Gastrocnemius medialis (tissue), 4 donors: ENCODE measurements at regions not wholly inside any gene's neighbourhood (a gene's known extent, or its start where the extent isn't known, plus 50 kb on each side); places are given as distances from the start of the nearest gene placed in this dataset.

Experiments
- ATAC-seq, 2 donors: fragments of 150-250 bp; one replicate each; pipeline ENCODE4 v1.9.1; 2016
- DNase-seq, 2 donors: peaks; one replicate each; pipeline ENCODE4 v3.0.0-alpha.2; 2019
- H3K27ac ChIP-seq, 4 donors: fragments of 200-600 bp; sonication (generic); 1 replicate in 1 of 4; 2 replicates in 3 of 4; pipeline ENCODE4 v1.5.1; 2016 to 2018; ENCODE audit warnings: mild to moderate bottlenecking in 2 of 4, moderate library complexity in 1 of 4
- H3K27me3 ChIP-seq, 3 donors: fragments of 200-600 bp; sonication (generic) in 2 of 3; 1 replicate in 1 of 3; 2 replicates in 2 of 3; pipeline versions ENCODE4 v1.5.1 to v1.6.0; 2016 to 2019; ENCODE audit warnings: mild to moderate bottlenecking in 1 of 3, moderate library complexity in 1 of 3
- H3K36me3 ChIP-seq, 2 donors: fragments of 200-600 bp; sonication (generic) in 1 of 2; one replicate each; pipeline ENCODE4 v1.5.1; 2017 to 2018
- H3K4me1 ChIP-seq, 2 donors: fragments of 200-600 bp; sonication (generic) in 1 of 2; one replicate each; pipeline ENCODE4 v1.5.1; 2016 to 2017; ENCODE audit warnings: mild to moderate bottlenecking in 2 of 2
- H3K4me3 ChIP-seq, 4 donors: fragments of 200-600 bp; sonication (generic) in 3 of 4; 1 replicate in 1 of 4; 2 replicates in 3 of 4; pipeline ENCODE4 v1.5.1; 2016 to 2019; ENCODE audit warnings: mild to moderate bottlenecking in 2 of 4
- H3K9me3 ChIP-seq, 3 donors: fragments of 200-600 bp; sonication (generic) in 2 of 3; 1 replicate in 1 of 3; 2 replicates in 2 of 3; pipeline ENCODE4 v1.5.1; 2016 to 2019
- POLR2A ChIP-seq, 2 donors: fragments of 450-650 bp; IDR thresholded peaks; one replicate each; pipeline ENCODE4 v1.6.1; 2017; ENCODE audit warnings: antibody characterized with exemption in 2 of 2, mild to moderate bottlenecking in 2 of 2, moderate library complexity in 2 of 2
- in situ Hi-C, 4 donors: fragments of 200-750 bp; cut with MboI; loops; one replicate each; pipeline versions ENCODE4 v1.15.0 to v1.8.0; 2017; ENCODE audit warnings: low sequenced_read_pairs in 4 of 4
- intact Hi-C: fragments of 100-400 bp; cut with DNase I; formaldehyde crosslinking; loops from one replicate; pipeline ENCODE4 v1.15.1; 2023; ENCODE audit warnings: low total_unique reads
- TF ChIP-seq, protein P1 (sequence below), 5 experiments: fragments of 450-650 bp in 3 of 5; fragments of 200-600 bp in 2 of 5; sonication (generic) in 2 of 5; IDR thresholded peaks in 4 of 5; conservative IDR thresholded peaks in 1 of 5; 1 replicate in 4 of 5; 2 replicates in 1 of 5; pipeline ENCODE4 v1.5.1; 2016 to 2019; ENCODE audit warnings: antibody characterized with exemption in 5 of 5, mild to moderate bottlenecking in 3 of 5, moderate library complexity in 3 of 5

DNA sequence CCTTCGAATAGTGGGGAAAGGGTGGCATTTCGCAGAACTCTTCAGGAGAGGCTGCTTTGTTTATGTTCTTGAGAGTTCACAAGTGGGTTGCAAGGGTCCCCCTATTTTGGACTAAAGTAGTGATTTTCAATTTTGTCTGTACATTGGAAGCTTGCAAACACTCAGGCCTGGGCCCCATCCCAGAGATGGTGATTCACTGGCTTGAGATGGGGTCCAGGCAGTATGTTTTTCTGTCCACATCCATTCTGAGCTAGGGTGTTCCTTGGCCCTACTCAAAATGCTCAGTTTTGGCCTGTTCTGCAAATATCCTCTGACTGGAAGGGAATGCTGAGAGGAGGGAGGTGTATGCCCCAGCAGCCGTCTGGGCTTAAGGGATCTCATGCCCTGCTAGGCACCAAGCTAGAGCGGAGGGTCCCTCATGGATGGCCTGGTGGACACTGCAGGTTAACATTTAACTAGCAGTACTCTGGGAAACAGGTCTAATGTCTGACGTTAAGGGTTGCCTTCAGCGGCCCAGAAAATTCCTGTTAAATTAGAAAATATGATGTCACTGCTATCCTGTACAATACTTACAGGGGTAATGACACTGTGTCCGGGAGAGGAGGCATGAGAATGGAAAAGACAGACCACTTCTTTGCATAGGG lies 181.4 kb downstream of the OPA1 start:
- H3K36me3 ChIP-seq: no peaks in the 10 kb centered on the region
- intact Hi-C loops: no loop called here
- in situ Hi-C loops: no loop called here
- ATAC-seq (no peak), DNase-seq (no peak)
- H3K4me3 ChIP-seq: no peak overlapping the region
- H3K27me3 ChIP-seq: peaks cover 3 to 14% (median 14%) of the 10 kb centered on the region in 3 donors
- H3K9me3 ChIP-seq: no peaks in the 10 kb centered on the region
- no peak for TF ChIP-seq POLR2A (IDR thresholded peaks at IDR 0.05)
- TF ChIP-seq, protein P1, sequence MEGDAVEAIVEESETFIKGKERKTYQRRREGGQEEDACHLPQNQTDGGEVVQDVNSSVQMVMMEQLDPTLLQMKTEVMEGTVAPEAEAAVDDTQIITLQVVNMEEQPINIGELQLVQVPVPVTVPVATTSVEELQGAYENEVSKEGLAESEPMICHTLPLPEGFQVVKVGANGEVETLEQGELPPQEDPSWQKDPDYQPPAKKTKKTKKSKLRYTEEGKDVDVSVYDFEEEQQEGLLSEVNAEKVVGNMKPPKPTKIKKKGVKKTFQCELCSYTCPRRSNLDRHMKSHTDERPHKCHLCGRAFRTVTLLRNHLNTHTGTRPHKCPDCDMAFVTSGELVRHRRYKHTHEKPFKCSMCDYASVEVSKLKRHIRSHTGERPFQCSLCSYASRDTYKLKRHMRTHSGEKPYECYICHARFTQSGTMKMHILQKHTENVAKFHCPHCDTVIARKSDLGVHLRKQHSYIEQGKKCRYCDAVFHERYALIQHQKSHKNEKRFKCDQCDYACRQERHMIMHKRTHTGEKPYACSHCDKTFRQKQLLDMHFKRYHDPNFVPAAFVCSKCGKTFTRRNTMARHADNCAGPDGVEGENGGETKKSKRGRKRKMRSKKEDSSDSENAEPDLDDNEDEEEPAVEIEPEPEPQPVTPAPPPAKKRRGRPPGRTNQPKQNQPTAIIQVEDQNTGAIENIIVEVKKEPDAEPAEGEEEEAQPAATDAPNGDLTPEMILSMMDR (IDR thresholded peaks at IDR 0.05 in 4 of 5, conservative IDR thresholded peaks at IDR 0.05 in 1 of 5): no peak
- H3K4me1 ChIP-seq: no peaks in the 10 kb centered on the region
- no peak overlapping the region for H3K27ac ChIP-seq

DNA sequence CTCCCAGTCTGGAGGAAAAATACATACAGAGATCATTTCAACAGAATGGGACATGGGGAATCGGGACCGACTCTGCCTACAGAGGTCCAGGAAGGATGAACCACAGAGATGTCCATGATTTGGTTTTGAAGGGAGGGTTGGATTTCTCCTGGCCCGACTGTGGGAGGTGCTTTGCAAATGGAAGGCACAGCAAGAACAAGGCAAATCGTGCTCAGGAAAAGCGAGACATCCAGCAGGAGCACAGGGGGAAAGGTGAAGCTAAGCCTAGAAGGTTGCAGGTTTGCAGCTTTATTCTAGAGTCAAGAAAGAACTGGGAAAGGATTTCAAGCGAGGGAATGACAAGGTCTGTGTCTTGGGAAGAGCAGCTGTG lies 181.9 kb downstream of the OPA1 start:
- intact Hi-C loops (no loop called here), in situ Hi-C loops (loop anchor here in 2 of 4 donors (5.0 to 25.0 kb wide), 2 partner anchors 212 to 542 kb away; no protein-coding TSS in a partner anchor)
- no peak for TF ChIP-seq POLR2A (IDR thresholded peaks at IDR 0.05)
- TF ChIP-seq, protein P1 (IDR thresholded peaks at IDR 0.05 in 4 of 5, conservative IDR thresholded peaks at IDR 0.05 in 1 of 5): no peak
- ATAC-seq (no peak), DNase-seq (no peak)
- Histone ChIP-seq H3K9me3 (no peaks in the 10 kb centered on the region), H3K4me1 (no peaks in the 10 kb centered on the region), H3K27me3 (peaks cover 3 to 15% (median 15%) of the 10 kb centered on the region in 3 donors), H3K27ac (no peak overlapping the region), H3K36me3 (no peaks in the 10 kb centered on the region), H3K4me3 (no peak overlapping the region)

DNA sequence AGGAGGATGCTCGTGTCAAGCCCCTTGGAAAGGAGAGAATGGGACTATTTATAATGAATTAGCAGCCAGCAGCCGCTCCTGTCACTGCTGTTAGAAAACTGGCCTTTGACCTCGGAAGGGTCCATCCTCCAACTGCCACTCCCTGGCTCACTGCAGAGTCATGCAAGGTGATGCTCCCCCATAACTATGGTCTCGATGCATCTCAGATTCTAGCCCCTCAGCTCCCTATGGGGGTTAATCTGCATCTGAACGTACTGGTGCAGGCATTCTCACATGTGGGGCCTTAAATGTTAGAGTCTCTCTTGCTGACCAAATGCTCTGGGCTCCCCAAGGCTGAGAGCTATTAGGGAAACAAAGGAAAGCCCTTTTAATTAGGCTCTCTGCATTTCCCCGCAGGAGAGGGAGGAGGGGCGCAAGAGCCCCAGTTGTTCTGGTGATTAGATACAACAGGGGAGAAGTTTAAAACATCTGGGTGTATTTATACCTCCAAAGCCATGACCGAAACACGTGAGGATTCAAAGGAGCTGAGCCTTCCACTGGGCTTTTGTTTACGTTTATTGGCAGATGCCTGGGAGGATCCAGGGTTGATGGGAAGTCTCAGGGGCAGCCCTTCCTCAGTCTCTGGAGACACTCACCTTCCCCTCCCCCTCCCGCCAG lies 182.5 kb downstream of the OPA1 start:
- in situ Hi-C loops (loop anchor here in 2 of 4 donors (5.0 to 25.0 kb wide), 2 partner anchors 212 to 542 kb away; no protein-coding TSS in a partner anchor), intact Hi-C loops (no loop called here)
- peaks cover 3 to 18% (median 17%) of the 10 kb centered on the region in 3 donors for H3K27me3 ChIP-seq
- DNase-seq (no peak), ATAC-seq (no peak)
- H3K9me3 ChIP-seq: no peaks in the 10 kb centered on the region
- H3K36me3 ChIP-seq: no peaks in the 10 kb centered on the region
- peaks cover 0 to under 1% of the 10 kb centered on the region in 2 donors for H3K4me1 ChIP-seq
- TF ChIP-seq POLR2A (IDR thresholded peaks at IDR 0.05): no peak
- TF ChIP-seq, protein P1 (IDR thresholded peaks at IDR 0.05 in 4 of 5, conservative IDR thresholded peaks at IDR 0.05 in 1 of 5): no peak
- no peak overlapping the region for H3K27ac ChIP-seq
- no peak overlapping the region for H3K4me3 ChIP-seq

DNA sequence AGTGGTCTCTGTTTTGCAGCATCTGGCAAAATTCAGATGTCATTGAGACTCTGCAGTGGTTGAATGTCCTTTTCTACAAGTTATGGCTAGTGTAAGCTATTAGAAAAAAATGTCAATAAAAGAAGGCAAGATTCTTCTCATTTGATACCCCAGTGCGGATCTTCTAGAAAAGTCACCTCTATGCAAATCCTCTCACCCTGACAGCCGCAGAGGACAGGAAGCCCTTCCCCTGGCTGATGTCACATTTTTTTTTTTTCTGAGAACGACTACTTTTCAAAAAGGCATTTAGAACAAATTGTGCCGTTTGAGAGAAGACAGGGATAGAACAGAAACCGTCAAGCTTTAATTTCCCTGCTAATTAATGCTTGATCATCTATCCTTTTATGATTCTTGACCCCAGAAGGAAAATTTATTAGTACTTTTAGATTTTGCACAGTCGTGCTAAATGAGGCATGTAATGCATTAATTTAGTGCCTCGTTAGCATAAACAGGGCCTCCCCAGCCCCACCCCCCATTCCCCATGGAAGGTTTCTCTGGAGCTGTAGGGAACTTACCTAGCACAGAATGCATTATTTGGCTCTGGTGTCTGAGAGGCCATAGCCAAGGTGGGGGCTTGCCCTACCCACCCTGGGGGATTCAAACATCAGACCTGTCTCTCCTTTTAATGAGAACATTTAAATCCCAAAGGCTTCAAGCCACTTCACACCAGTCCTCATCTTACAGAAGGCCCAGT lies 183.8 kb downstream of the OPA1 start:
- no peak for DNase-seq
- H3K9me3 ChIP-seq: no peaks in the 10 kb centered on the region
- in situ Hi-C loops: loop anchor here in 2 of 4 donors (5.0 to 25.0 kb wide), 2 partner anchors 211 to 541 kb away; no protein-coding TSS in a partner anchor
- no peaks in the 10 kb centered on the region for H3K36me3 ChIP-seq
- H3K27ac ChIP-seq: no peak overlapping the region
- no peak for ATAC-seq
- H3K27me3 ChIP-seq: peaks cover 3 to 19% (median 17%) of the 10 kb centered on the region in 3 donors
- TF ChIP-seq, protein P1 (IDR thresholded peaks at IDR 0.05 in 4 of 5, conservative IDR thresholded peaks at IDR 0.05 in 1 of 5): no peak
- no peak for TF ChIP-seq POLR2A (IDR thresholded peaks at IDR 0.05)
- peaks cover 5 to 7% of the 10 kb centered on the region in 2 donors for H3K4me1 ChIP-seq
- H3K4me3 ChIP-seq: no peak overlapping the region
- intact Hi-C loops: no loop called here
